ENCODE measurements at regions not wholly inside any gene's neighbourhood (a gene's known extent, or its start where the extent isn't known, plus 50 kb on each side); places are given as distances from the start of the nearest gene placed in this dataset.
A peak's percentile ranks its signal among the peaks of the same experiment; 100 is the strongest.
"Not testable (repeated sequence)": the region's sequence is repeated elsewhere in the genome, so short reads cannot be mapped to it uniquely, and the experiment has no call there.

- Histone ChIP-seq H3K79me2 (ENCODE audit: control insufficient read depth, insufficient read depth, low read length) (no peaks in the 10 kb centered on the region), H4K8ac (ENCODE audit: low read depth, low read length) (no peak overlapping the region), H2BK15ac (replicated peaks; ENCODE audit: low read depth) (no peak overlapping the region), H3K4me2 (ENCODE audit: low read length) (no peak overlapping the region), H3K79me1 (ENCODE audit: low read length) (no peaks in the 10 kb centered on the region), H2AK5ac (ENCODE audit: low read length) (no peak overlapping the region), H3K4me3 (ENCODE audit: low read length) (no peak overlapping the region), H3K18ac (ENCODE audit: low read length) (peak overlapping the region; percentile 81), H2BK120ac (ENCODE audit: low read depth, low read length) (no peak overlapping the region), H3K27me3 (ENCODE audit: insufficient read depth, low read length, poor library complexity) (no peaks in the 10 kb centered on the region), H2BK5ac (ENCODE audit: low read length) (no peak overlapping the region), H3K36me3 (ENCODE audit: control insufficient read depth, insufficient read depth, low read length) (no peaks in the 10 kb centered on the region), H3K27ac (ENCODE audit: low read depth, low read length) (peak overlapping the region; percentile 81), H3K4ac (ENCODE audit: low read depth, low read length) (peak overlapping the region; percentile 65), H3K56ac (ENCODE audit: low read length) (peak overlapping the region; percentile 70), H3K4me1 (ENCODE audit: control insufficient read depth, low read depth, low read length) (peaks cover 2% of the 10 kb centered on the region), H3K23ac (ENCODE audit: low read length) (no peak overlapping the region), H3K9ac (ENCODE audit: low read length) (no peak overlapping the region), H4K5ac (ENCODE audit: low read length) (no peak overlapping the region)
- peak; percentile 84 for DNase-seq
- WGBS (ENCODE audit: extremely low coverage, insufficient coverage, low lambda C conversion rate), result no CpG with 5 or more reads among the region's 5 CpGs
Measured at GRCh38 chr11:91489989-91490388, 734.6 kb upstream of the FAT3 start.

GRCh38 chr11:91483956-91484355, 740.7 kb upstream of the FAT3 start:
- H3K18ac ChIP-seq (ENCODE audit: low read length); H3K4me2 ChIP-seq (ENCODE audit: low read length); H3K27ac ChIP-seq (ENCODE audit: low read depth, low read length); DNase-seq; H4K8ac ChIP-seq (ENCODE audit: low read depth, low read length); H3K79me1 ChIP-seq (ENCODE audit: low read length); H4K5ac ChIP-seq (ENCODE audit: low read length); H3K9ac ChIP-seq (ENCODE audit: low read length); H3K56ac ChIP-seq (ENCODE audit: low read length); H3K23ac ChIP-seq (ENCODE audit: low read length); H3K4me3 ChIP-seq (ENCODE audit: low read length); H3K36me3 ChIP-seq (ENCODE audit: control insufficient read depth, insufficient read depth, low read length); H3K4ac ChIP-seq (ENCODE audit: low read depth, low read length); H2AK5ac ChIP-seq (ENCODE audit: low read length); H3K4me1 ChIP-seq (ENCODE audit: control insufficient read depth, low read depth, low read length); H3K79me2 ChIP-seq (ENCODE audit: control insufficient read depth, insufficient read depth, low read length); H2BK5ac ChIP-seq (ENCODE audit: low read length); H2BK15ac ChIP-seq (replicated peaks; ENCODE audit: low read depth); H2BK120ac ChIP-seq (ENCODE audit: low read depth, low read length); H3K27me3 ChIP-seq (ENCODE audit: insufficient read depth, low read length, poor library complexity): not testable (repeated sequence)
- WGBS (ENCODE audit: extremely low coverage, insufficient coverage, low lambda C conversion rate), result no CpG with 5 or more reads among the region's 1 CpG

- H3K9ac ChIP-seq (ENCODE audit: low read length); H3K4me1 ChIP-seq (ENCODE audit: control insufficient read depth, low read depth, low read length); H3K4me2 ChIP-seq (ENCODE audit: low read length); H3K23ac ChIP-seq (ENCODE audit: low read length); H3K36me3 ChIP-seq (ENCODE audit: control insufficient read depth, insufficient read depth, low read length); H3K18ac ChIP-seq (ENCODE audit: low read length); H4K5ac ChIP-seq (ENCODE audit: low read length); H3K27me3 ChIP-seq (ENCODE audit: insufficient read depth, low read length, poor library complexity); H3K4me3 ChIP-seq (ENCODE audit: low read length); H2BK5ac ChIP-seq (ENCODE audit: low read length); H3K56ac ChIP-seq (ENCODE audit: low read length); H3K79me1 ChIP-seq (ENCODE audit: low read length); H2BK15ac ChIP-seq (replicated peaks; ENCODE audit: low read depth); H3K27ac ChIP-seq (ENCODE audit: low read depth, low read length); H4K8ac ChIP-seq (ENCODE audit: low read depth, low read length); DNase-seq; H3K79me2 ChIP-seq (ENCODE audit: control insufficient read depth, insufficient read depth, low read length); H3K4ac ChIP-seq (ENCODE audit: low read depth, low read length); H2BK120ac ChIP-seq (ENCODE audit: low read depth, low read length); H2AK5ac ChIP-seq (ENCODE audit: low read length): not testable (repeated sequence)
- WGBS (ENCODE audit: extremely low coverage, insufficient coverage, low lambda C conversion rate), result no CpG with 5 or more reads among the region's 2 CpGs
Measured at GRCh38 chr11:91481875-91482274, 742.7 kb upstream of the FAT3 start.

GRCh38 chr11:91470656-91471055, 754.0 kb upstream of the FAT3 start:
- DNase-seq, result no peak
- Histone ChIP-seq H2AK5ac (ENCODE audit: low read length) (no peak overlapping the region), H3K4me2 (ENCODE audit: low read length) (no peak overlapping the region), H3K56ac (ENCODE audit: low read length) (no peak overlapping the region), H4K5ac (ENCODE audit: low read length) (no peak overlapping the region), H3K23ac (ENCODE audit: low read length) (no peak overlapping the region), H3K4ac (ENCODE audit: low read depth, low read length) (no peak overlapping the region), H3K27ac (ENCODE audit: low read depth, low read length) (no peak overlapping the region), H3K79me1 (ENCODE audit: low read length) (no peaks in the 10 kb centered on the region), H2BK120ac (ENCODE audit: low read depth, low read length) (no peak overlapping the region), H3K27me3 (ENCODE audit: insufficient read depth, low read length, poor library complexity) (no peaks in the 10 kb centered on the region), H3K18ac (ENCODE audit: low read length) (no peak overlapping the region), H3K36me3 (ENCODE audit: control insufficient read depth, insufficient read depth, low read length) (no peaks in the 10 kb centered on the region), H4K8ac (ENCODE audit: low read depth, low read length) (no peak overlapping the region), H3K9ac (ENCODE audit: low read length) (no peak overlapping the region), H2BK5ac (ENCODE audit: low read length) (no peak overlapping the region), H3K4me1 (ENCODE audit: control insufficient read depth, low read depth, low read length) (no peaks in the 10 kb centered on the region), H3K4me3 (ENCODE audit: low read length) (no peak overlapping the region), H3K79me2 (ENCODE audit: control insufficient read depth, insufficient read depth, low read length) (no peaks in the 10 kb centered on the region), H2BK15ac (replicated peaks; ENCODE audit: low read depth) (no peak overlapping the region)
- no CpG with 5 or more reads among the region's 3 CpGs for WGBS (ENCODE audit: extremely low coverage, insufficient coverage, low lambda C conversion rate)

GRCh38 chr11:91459840-91460239, 764.8 kb upstream of the FAT3 start:
- no peak overlapping the region for H2BK5ac ChIP-seq (ENCODE audit: low read length)
- H3K79me1 ChIP-seq (ENCODE audit: low read length), result no peaks in the 10 kb centered on the region
- H4K8ac ChIP-seq (ENCODE audit: low read depth, low read length), result no peak overlapping the region
- no peaks in the 10 kb centered on the region for H3K79me2 ChIP-seq (ENCODE audit: control insufficient read depth, insufficient read depth, low read length)
- H3K27ac ChIP-seq (ENCODE audit: low read depth, low read length), result no peak overlapping the region
- H2BK120ac ChIP-seq (ENCODE audit: low read depth, low read length), result no peak overlapping the region
- no peak overlapping the region for H3K4me3 ChIP-seq (ENCODE audit: low read length)
- no peak overlapping the region for H2AK5ac ChIP-seq (ENCODE audit: low read length)
- H3K9ac ChIP-seq (ENCODE audit: low read length), result no peak overlapping the region
- no peak overlapping the region for H3K4ac ChIP-seq (ENCODE audit: low read depth, low read length)
- no peak overlapping the region for H3K4me2 ChIP-seq (ENCODE audit: low read length)
- no peak overlapping the region for H4K5ac ChIP-seq (ENCODE audit: low read length)
- H3K56ac ChIP-seq (ENCODE audit: low read length), result no peak overlapping the region
- no peak overlapping the region for H3K18ac ChIP-seq (ENCODE audit: low read length)
- no peak overlapping the region for H2BK15ac ChIP-seq (replicated peaks; ENCODE audit: low read depth)
- no peaks in the 10 kb centered on the region for H3K36me3 ChIP-seq (ENCODE audit: control insufficient read depth, insufficient read depth, low read length)
- whole genome bisulfite sequencing (ENCODE audit: extremely low coverage, insufficient coverage, low lambda C conversion rate), result no CpG with 5 or more reads among the region's 1 CpG
- no peaks in the 10 kb centered on the region for H3K4me1 ChIP-seq (ENCODE audit: control insufficient read depth, low read depth, low read length)
- no peaks in the 10 kb centered on the region for H3K27me3 ChIP-seq (ENCODE audit: insufficient read depth, low read length, poor library complexity)
- no peak for DNase-seq
- no peak overlapping the region for H3K23ac ChIP-seq (ENCODE audit: low read length)

- Histone ChIP-seq H3K4me2 (ENCODE audit: low read length) (no peak overlapping the region), H3K23ac (ENCODE audit: low read length) (no peak overlapping the region), H3K56ac (ENCODE audit: low read length) (no peak overlapping the region), H4K8ac (ENCODE audit: low read depth, low read length) (no peak overlapping the region), H2BK5ac (ENCODE audit: low read length) (no peak overlapping the region), H3K18ac (ENCODE audit: low read length) (no peak overlapping the region), H3K9ac (ENCODE audit: low read length) (no peak overlapping the region), H2BK120ac (ENCODE audit: low read depth, low read length) (no peak overlapping the region), H4K5ac (ENCODE audit: low read length) (no peak overlapping the region), H3K4me1 (ENCODE audit: control insufficient read depth, low read depth, low read length) (no peaks in the 10 kb centered on the region), H3K79me1 (ENCODE audit: low read length) (no peaks in the 10 kb centered on the region), H3K36me3 (ENCODE audit: control insufficient read depth, insufficient read depth, low read length) (no peaks in the 10 kb centered on the region), H3K4me3 (ENCODE audit: low read length) (no peak overlapping the region), H3K27ac (ENCODE audit: low read depth, low read length) (no peak overlapping the region), H2AK5ac (ENCODE audit: low read length) (no peak overlapping the region), H3K79me2 (ENCODE audit: control insufficient read depth, insufficient read depth, low read length) (no peaks in the 10 kb centered on the region), H3K4ac (ENCODE audit: low read depth, low read length) (no peak overlapping the region), H2BK15ac (replicated peaks; ENCODE audit: low read depth) (no peak overlapping the region), H3K27me3 (ENCODE audit: insufficient read depth, low read length, poor library complexity) (no peaks in the 10 kb centered on the region)
- no CpG with 5 or more reads among the region's 4 CpGs for WGBS (ENCODE audit: extremely low coverage, insufficient coverage, low lambda C conversion rate)
- no peak for DNase-seq
Measured at GRCh38 chr11:91446267-91446666, 778.4 kb upstream of the FAT3 start.

Data from mesendoderm (in vitro differentiated cells).